GM06990 (cell line): ENCODE measurements at regions not wholly inside any gene's neighbourhood (a gene's known extent, or its start where the extent isn't known, plus 50 kb on each side); places are given as distances from the start of the nearest gene placed in this dataset.

Experiments used
- DNase-seq: peaks from one replicate; pipeline ENCODE4 v3.0.0-alpha.2; 2011; ENCODE audit not compliant: insufficient read length; ENCODE audit errors: extremely low read depth
- H3K27me3 ChIP-seq: replicated peaks from 2 replicates; pipeline ENCODE4 v1.6.0; 2011; ENCODE audit warnings: low read length; ENCODE audit not compliant: control insufficient read depth, insufficient read depth
- H3K36me3 ChIP-seq: 2 replicates; pipeline ENCODE4 v1.5.1; 2011; ENCODE audit warnings: low read length; ENCODE audit not compliant: control insufficient read depth, insufficient read depth
- H3K4me3 ChIP-seq: replicated peaks from 2 replicates; pipeline ENCODE4 v1.5.1; 2011; ENCODE audit warnings: low read depth, mild to moderate bottlenecking, control low read depth, low read length
- CTCF ChIP-seq: IDR thresholded peaks from 2 replicates; pipeline ENCODE4 v1.5.1; 2011; ENCODE audit warnings: low read length, control low read depth, mild to moderate bottlenecking, inconsistent platforms; ENCODE audit not compliant: insufficient read depth, poor library complexity, severe bottlenecking

- DNase-seq, result no peak
- no peak for TF ChIP-seq CTCF
- H3K4me3 ChIP-seq, result no peak overlapping the region
- H3K27me3 ChIP-seq, result no peaks in the 10 kb centered on the region
- no peaks in the 10 kb centered on the region for H3K36me3 ChIP-seq
Measured at GRCh38 chr5:84741056-84741455, 356.4 kb upstream of the EDIL3 start.

- Histone ChIP-seq H3K27me3 (no peaks in the 10 kb centered on the region), H3K4me3 (no peak overlapping the region), H3K36me3 (no peaks in the 10 kb centered on the region)
- no peak for TF ChIP-seq CTCF
- no peak for DNase-seq
Measured at GRCh38 chr5:84729326-84729725, 344.6 kb upstream of the EDIL3 start.

GRCh38 chr5:84727708-84728107 is 343.0 kb upstream of the EDIL3 start:
- H3K27me3 ChIP-seq, result no peaks in the 10 kb centered on the region
- no peak overlapping the region for H3K4me3 ChIP-seq
- DNase-seq, result no peak
- H3K36me3 ChIP-seq, result no peaks in the 10 kb centered on the region
- TF ChIP-seq CTCF, result no peak

GRCh38 chr5:84725946-84726570 is 341.4 kb upstream of the EDIL3 start:
- Histone ChIP-seq H3K36me3 (no peaks in the 10 kb centered on the region), H3K4me3 (no peak overlapping the region), H3K27me3 (no peaks in the 10 kb centered on the region)
- no peak for DNase-seq
- TF ChIP-seq CTCF, result no peak

DNA sequence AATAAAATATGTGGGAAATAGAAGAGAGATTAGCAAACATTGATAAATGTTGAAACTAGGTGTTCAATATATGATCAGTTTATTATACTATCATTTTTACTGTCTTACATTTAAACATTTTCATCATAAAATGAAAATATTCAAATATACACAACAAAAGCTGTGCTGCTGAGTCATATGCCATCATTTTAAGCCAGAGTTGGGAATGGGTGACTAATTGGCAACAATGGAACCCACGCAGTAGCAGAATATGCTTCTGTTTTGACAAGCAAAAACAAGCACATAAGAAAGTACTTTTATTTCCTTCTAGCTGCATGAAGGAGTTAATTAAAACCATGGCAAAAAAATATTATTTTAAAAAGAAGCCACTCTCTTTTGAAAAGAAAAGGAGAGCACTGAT is 340.0 kb upstream of the EDIL3 start:
- no peak for DNase-seq
- no peak for TF ChIP-seq CTCF
- no peaks in the 10 kb centered on the region for H3K36me3 ChIP-seq

DNA sequence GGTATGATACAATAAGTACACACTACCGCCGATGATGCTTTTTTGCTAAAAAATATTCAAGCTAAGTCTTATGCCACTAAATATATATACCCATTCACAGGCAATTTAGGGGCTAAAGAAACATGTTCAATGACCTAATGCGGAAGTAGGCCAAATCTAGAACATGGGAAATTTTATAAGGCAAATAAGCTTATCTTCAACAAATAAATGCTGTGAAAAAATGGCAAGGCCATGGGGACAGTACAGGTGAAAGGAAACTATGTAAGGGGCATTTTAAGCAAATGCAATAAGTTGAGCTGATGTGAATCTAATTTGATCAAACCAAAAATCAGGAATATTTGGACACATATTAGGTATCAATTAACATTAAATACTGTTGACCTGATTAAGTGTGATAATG is 339.5 kb upstream of the EDIL3 start:
- no peak overlapping the region for H3K4me3 ChIP-seq

More for the DNA sequence above, 340.0 kb upstream of the EDIL3 start:
- H3K4me3 ChIP-seq, result no peak overlapping the region
- no peaks in the 10 kb centered on the region for H3K27me3 ChIP-seq

More for the DNA sequence above, 339.5 kb upstream of the EDIL3 start:
- Histone ChIP-seq H3K27me3 (no peaks in the 10 kb centered on the region), H3K36me3 (no peaks in the 10 kb centered on the region)
- DNase-seq, result no peak
- TF ChIP-seq CTCF, result no peak
